Smooth muscle cell (in vitro differentiated cells): ENCODE measurements at regions not wholly inside any gene's neighbourhood (a gene's known extent, or its start where the extent isn't known, plus 50 kb on each side); places are given as distances from the start of the nearest gene placed in this dataset.
A peak's percentile ranks its signal among the peaks of the same experiment; 100 is the strongest.

Experiments used
- DNase-seq: peaks from one replicate; lab custom pipeline; 2025; ENCODE audit not compliant: unreplicated experiment; lab: John Stamatoyannopoulos, UW
- H2AFZ ChIP-seq: fragments of 200-600 bp; sonication (generic); 2 replicates; pipeline ENCODE4 v1.6.0; 2016; ENCODE audit warnings: antibody characterized with exemption, low read depth, mild to moderate bottlenecking
- H3F3A ChIP-seq: fragments of 200-600 bp; sonication (generic); 2 replicates; pipeline ENCODE4 v1.6.0; 2017; ENCODE audit warnings: antibody characterized with exemption, low read depth
- H3K27ac ChIP-seq: fragments of 200-600 bp; sonication (generic); 2 replicates; pipeline ENCODE4 v1.5.1; 2016; ENCODE audit warnings: low read depth, mild to moderate bottlenecking
- H3K27me3 ChIP-seq: fragments of 200-600 bp; sonication (generic); 2 replicates; pipeline ENCODE4 v1.6.1; 2016; ENCODE audit warnings: low read depth, mild to moderate bottlenecking
- H3K36me3 ChIP-seq: fragments of 200-600 bp; sonication (generic); 2 replicates; pipeline ENCODE4 v1.5.1; 2016; ENCODE audit warnings: low read depth
- H3K4me1 ChIP-seq: fragments of 200-600 bp; sonication (generic); 2 replicates; pipeline ENCODE4 v1.5.1; 2016; ENCODE audit warnings: low read depth
- H3K4me2 ChIP-seq: fragments of 200-600 bp; sonication (generic); 2 replicates; pipeline ENCODE4 v1.6.0; 2016; ENCODE audit warnings: mild to moderate bottlenecking
- H3K4me3 ChIP-seq: fragments of 200-600 bp; sonication (generic); 2 replicates; pipeline ENCODE4 v1.5.1; 2016; ENCODE audit warnings: mild to moderate bottlenecking
- H3K79me2 ChIP-seq: fragments of 200-600 bp; sonication (generic); 2 replicates; pipeline ENCODE4 v1.6.0; 2016; ENCODE audit warnings: low read depth, mild to moderate bottlenecking
- H3K9ac ChIP-seq: fragments of 200-600 bp; sonication (generic); 2 replicates; pipeline ENCODE4 v1.6.0; 2016; ENCODE audit warnings: low read depth
- H3K9me3 ChIP-seq: fragments of 200-600 bp; sonication (generic); replicated peaks from 2 replicates; pipeline ENCODE4 v1.5.1; 2016; ENCODE audit warnings: low read depth
- H4K20me1 ChIP-seq: fragments of 200-600 bp; sonication (generic); 2 replicates; pipeline ENCODE4 v1.6.0; 2016; ENCODE audit warnings: low read depth
- CTCF ChIP-seq: fragments of 200-600 bp; sonication (generic); IDR thresholded peaks from 2 replicates; pipeline ENCODE4 v1.5.1; 2017; ENCODE audit warnings: borderline replicate concordance, mild to moderate bottlenecking, antibody characterized with exemption; ENCODE audit not compliant: insufficient read depth, poor library complexity, severe bottlenecking
- WGBS: methylation state at CpG from one replicate; pipeline ENCODE4 v1.1.7; 2016; ENCODE audit warnings: low lambda C conversion rate; 5-methylcytosine and 5-hydroxymethylcytosine counted together

GRCh38 chr15:39399600-39399999 is 181.3 kb upstream of the THBS1 start:
- H2AFZ ChIP-seq, result no peak overlapping the region
- no peak for DNase-seq
- whole genome bisulfite sequencing, result 97% methylated on average over 2 of the region's 2 CpGs
- H3K4me1 ChIP-seq, result no peaks in the 10 kb centered on the region
- H3K79me2 ChIP-seq, result no peaks in the 10 kb centered on the region
- H3K4me2 ChIP-seq, result no peak overlapping the region
- no peak for TF ChIP-seq CTCF
- no peaks in the 10 kb centered on the region for H3K36me3 ChIP-seq
- no peak overlapping the region for H3K27ac ChIP-seq
- H3F3A ChIP-seq, result peaks cover 5% of the 10 kb centered on the region
- H3K4me3 ChIP-seq, result no peak overlapping the region
- H3K27me3 ChIP-seq, result no peaks in the 10 kb centered on the region
- no peaks in the 10 kb centered on the region for H4K20me1 ChIP-seq
- H3K9ac ChIP-seq, result no peak overlapping the region
- no peaks in the 10 kb centered on the region for H3K9me3 ChIP-seq

GRCh38 chr15:39400002-39400401 is 180.9 kb upstream of the THBS1 start:
- no peak overlapping the region for H2AFZ ChIP-seq
- H3K36me3 ChIP-seq, result no peaks in the 10 kb centered on the region
- peak overlapping the region; percentile 3 for H3K4me2 ChIP-seq
- no peaks in the 10 kb centered on the region for H4K20me1 ChIP-seq
- H3K27ac ChIP-seq, result peak overlapping the region; percentile 77
- H3K4me1 ChIP-seq, result no peaks in the 10 kb centered on the region
- 96% methylated on average over 1 of the region's 1 CpG for WGBS
- no peak for DNase-seq
- H3K79me2 ChIP-seq, result no peaks in the 10 kb centered on the region
- no peaks in the 10 kb centered on the region for H3K9me3 ChIP-seq
- no peak for TF ChIP-seq CTCF
- no peak overlapping the region for H3K4me3 ChIP-seq
- peak overlapping the region; percentile 29 for H3K9ac ChIP-seq
- H3K27me3 ChIP-seq, result no peaks in the 10 kb centered on the region
- peaks cover 5% of the 10 kb centered on the region for H3F3A ChIP-seq

- H3K4me3 ChIP-seq, result no peak overlapping the region
- H3K27me3 ChIP-seq, result no peaks in the 10 kb centered on the region
- H3K9me3 ChIP-seq, result no peaks in the 10 kb centered on the region
- 28% methylated on average over 7 of the region's 7 CpGs for WGBS
- H3K4me1 ChIP-seq, result no peaks in the 10 kb centered on the region
- H3K36me3 ChIP-seq, result no peaks in the 10 kb centered on the region
- peaks cover 9% of the 10 kb centered on the region for H3F3A ChIP-seq
- no peaks in the 10 kb centered on the region for H3K79me2 ChIP-seq
- no peak overlapping the region for H3K9ac ChIP-seq
- no peaks in the 10 kb centered on the region for H4K20me1 ChIP-seq
- H2AFZ ChIP-seq, result no peak overlapping the region
- DNase-seq, result no peak
- H3K27ac ChIP-seq, result peak overlapping the region; percentile 80
- no peak for TF ChIP-seq CTCF
- H3K4me2 ChIP-seq, result peak overlapping the region; percentile 34
Measured at GRCh38 chr15:39400821-39401550, 179.9 kb upstream of the THBS1 start.

GRCh38 chr15:39403640-39404117 is 177.2 kb upstream of the THBS1 start:
- no peak overlapping the region for H3K4me3 ChIP-seq
- peak overlapping the region; percentile 42 for H3K4me2 ChIP-seq
- no peaks in the 10 kb centered on the region for H3K36me3 ChIP-seq
- no peaks in the 10 kb centered on the region for H4K20me1 ChIP-seq
- no peaks in the 10 kb centered on the region for H3K27me3 ChIP-seq
- TF ChIP-seq CTCF, result no peak
- DNase-seq, result no peak
- H3K9me3 ChIP-seq, result no peaks in the 10 kb centered on the region
- H3K9ac ChIP-seq, result peak overlapping the region; percentile 58
- 41% methylated on average over 3 of the region's 3 CpGs for WGBS
- H3F3A ChIP-seq, result peaks cover 9% of the 10 kb centered on the region
- no peaks in the 10 kb centered on the region for H3K79me2 ChIP-seq
- no peaks in the 10 kb centered on the region for H3K4me1 ChIP-seq
- no peak overlapping the region for H2AFZ ChIP-seq
- peak overlapping the region; percentile 89 for H3K27ac ChIP-seq
